GM10248 (cell line): ENCODE measurements at regions not wholly inside any gene's neighbourhood (a gene's known extent, or its start where the extent isn't known, plus 50 kb on each side); places are given as distances from the start of the nearest gene placed in this dataset.

Experiments
- CTCF ChIA-PET: fragments of 300-600 bp; sonication (Branson Sonifier 250); formaldehyde crosslinking; extraction: SDS; loops from one replicate; lab custom pipeline; 2021; ENCODE audit warnings: antibody characterized with exemption; lab: Yijun Ruan, JAX
- POLR2A ChIA-PET: fragments of 350-650 bp; sonication (Branson Sonifier 250); formaldehyde crosslinking; extraction: SDS; loops from one replicate; lab custom pipeline; 2020; ENCODE audit warnings: antibody characterized with exemption; lab: Yijun Ruan, JAX
- DNase-seq: peaks from one replicate; pipeline ENCODE4 v3.0.0; 2012; ENCODE audit errors: extremely low spot score
- TF ChIP-seq, protein P1 (sequence below): IDR thresholded peaks from 2 replicates; pipeline ENCODE4 v1.5.1; 2012; ENCODE audit warnings: mild to moderate bottlenecking, low read depth; ENCODE audit errors: extremely low read depth, missing control alignments, control extremely low read depth

DNA sequence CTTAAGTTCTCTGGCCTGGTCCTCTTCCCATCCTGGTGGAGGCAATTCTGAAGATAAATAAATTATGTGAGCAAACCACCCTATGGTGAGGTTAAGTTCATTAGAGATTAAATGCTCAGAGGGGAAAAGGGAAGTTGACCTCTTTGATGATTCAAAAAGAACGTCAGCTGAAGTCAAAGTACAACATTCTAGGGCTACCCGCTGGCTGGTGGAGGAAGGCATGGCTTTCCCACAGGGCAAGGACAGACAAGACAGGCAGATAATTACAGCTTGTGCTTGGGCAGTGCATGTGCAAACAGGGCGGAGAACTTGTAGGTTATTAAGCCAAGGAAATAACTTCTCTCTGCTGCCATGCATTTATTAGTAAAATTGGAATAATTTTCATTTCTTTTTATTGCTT lies 91.0 kb upstream of the SLC24A3 start:
- POLR2A ChIA-PET, result no interaction called here
- CTCF ChIA-PET, result interaction anchor here (1.3 kb wide), 1 partner anchor 9 kb away, joined by 3 read pairs; no protein-coding TSS in a partner anchor
- no peak for DNase-seq
- TF ChIP-seq, protein P1, sequence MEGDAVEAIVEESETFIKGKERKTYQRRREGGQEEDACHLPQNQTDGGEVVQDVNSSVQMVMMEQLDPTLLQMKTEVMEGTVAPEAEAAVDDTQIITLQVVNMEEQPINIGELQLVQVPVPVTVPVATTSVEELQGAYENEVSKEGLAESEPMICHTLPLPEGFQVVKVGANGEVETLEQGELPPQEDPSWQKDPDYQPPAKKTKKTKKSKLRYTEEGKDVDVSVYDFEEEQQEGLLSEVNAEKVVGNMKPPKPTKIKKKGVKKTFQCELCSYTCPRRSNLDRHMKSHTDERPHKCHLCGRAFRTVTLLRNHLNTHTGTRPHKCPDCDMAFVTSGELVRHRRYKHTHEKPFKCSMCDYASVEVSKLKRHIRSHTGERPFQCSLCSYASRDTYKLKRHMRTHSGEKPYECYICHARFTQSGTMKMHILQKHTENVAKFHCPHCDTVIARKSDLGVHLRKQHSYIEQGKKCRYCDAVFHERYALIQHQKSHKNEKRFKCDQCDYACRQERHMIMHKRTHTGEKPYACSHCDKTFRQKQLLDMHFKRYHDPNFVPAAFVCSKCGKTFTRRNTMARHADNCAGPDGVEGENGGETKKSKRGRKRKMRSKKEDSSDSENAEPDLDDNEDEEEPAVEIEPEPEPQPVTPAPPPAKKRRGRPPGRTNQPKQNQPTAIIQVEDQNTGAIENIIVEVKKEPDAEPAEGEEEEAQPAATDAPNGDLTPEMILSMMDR, result no peak

DNA sequence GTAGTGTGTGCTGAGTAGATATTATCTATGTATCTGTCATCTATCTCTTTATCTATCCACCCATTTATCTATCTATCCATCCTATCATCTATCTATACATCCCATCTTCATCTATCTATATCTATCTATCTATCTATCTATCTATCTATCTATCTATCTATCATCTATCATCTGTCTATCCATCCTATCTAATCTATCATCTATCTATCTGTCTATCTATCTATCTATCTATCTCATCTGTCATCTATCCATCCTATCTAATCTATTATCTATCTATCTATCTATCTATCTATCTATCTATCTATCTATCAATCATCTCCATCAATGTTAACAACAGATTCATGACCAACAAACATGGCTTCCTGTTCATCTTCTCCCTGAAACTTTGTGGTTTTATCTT lies 90.5 kb upstream of the SLC24A3 start:
- no peak for DNase-seq
- ChIA-PET CTCF (interaction anchor here (1.3 kb wide), 1 partner anchor 8 kb away, joined by 3 read pairs; no protein-coding TSS in a partner anchor), POLR2A (no interaction called here)
- TF ChIP-seq, protein P1, result no peak

DNA sequence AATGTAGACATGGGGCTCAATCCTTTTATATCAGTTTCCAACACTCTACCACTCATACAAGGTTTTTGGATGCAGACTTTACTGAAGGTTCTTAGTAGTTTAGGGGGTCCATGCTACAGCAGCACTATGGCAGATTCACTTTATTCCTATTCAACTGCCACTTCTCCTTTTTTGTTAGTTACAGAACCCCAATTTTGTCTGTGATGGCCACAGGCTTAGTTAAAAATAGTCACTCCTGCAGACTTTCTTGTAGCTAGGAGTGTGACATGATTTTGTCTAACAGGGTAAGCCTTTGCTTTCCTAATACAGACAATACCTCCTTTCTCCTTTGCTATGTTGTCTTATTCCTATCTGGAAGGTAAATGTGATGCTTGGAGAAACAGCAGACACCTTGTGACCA lies 90.0 kb upstream of the SLC24A3 start:
- no peak for DNase-seq
- TF ChIP-seq, protein P1, result no peak
- ChIA-PET POLR2A (no interaction called here), CTCF (no interaction called here)

DNA sequence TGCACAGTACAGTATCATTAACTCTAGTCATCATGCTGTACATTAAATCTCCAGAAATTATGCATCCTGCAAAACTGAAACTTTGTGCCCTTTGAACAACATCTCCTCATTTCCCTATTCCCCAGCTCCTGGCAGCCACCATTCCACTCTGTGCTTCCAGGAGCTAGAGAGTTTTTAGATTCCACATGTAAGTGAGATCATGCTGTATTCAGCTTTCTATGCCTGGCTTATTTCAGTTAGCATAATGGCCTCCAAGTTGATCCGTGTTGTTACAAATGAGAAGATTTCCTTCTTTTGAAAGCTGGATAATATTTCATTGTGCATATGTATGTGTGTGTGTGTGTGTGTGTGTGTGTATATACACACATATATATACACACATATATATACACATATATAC lies 86.9 kb upstream of the SLC24A3 start:
- ChIA-PET POLR2A (no interaction called here), CTCF (interaction anchor here (1.0 to 1.5 kb wide), 3 partner anchors 9 to 18 kb away, joined by 3 read pairs; no protein-coding TSS in a partner anchor)
- TF ChIP-seq, protein P1, result no peak
- DNase-seq, result no peak

DNA sequence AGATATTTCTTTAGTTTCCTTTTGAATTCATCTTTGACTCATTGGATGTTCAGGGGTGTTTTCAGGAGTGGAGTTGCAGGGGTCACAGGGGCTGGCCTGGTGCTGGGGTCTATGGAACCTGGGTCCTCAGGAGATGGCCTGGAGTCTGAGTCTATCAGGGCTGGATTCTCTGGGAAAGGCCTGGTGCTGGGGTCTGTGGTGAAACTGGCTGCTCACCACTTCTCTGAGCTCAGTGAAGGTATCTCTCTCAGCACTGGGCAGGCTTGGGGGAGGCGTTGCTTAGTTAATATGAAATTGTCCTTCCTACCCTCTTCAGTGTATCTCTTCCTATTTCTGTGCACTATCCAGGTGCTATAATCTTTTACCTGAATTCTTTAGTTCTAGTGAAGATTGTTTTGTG lies 83.1 kb upstream of the SLC24A3 start:
- ChIA-PET POLR2A (no interaction called here), CTCF (interaction anchor here (1.4 to 1.6 kb wide), 2 partner anchors 14 to 144 kb away, joined by 3 read pairs; no protein-coding TSS in a partner anchor)
- TF ChIP-seq, protein P1, result no peak
- DNase-seq, result no peak

DNA sequence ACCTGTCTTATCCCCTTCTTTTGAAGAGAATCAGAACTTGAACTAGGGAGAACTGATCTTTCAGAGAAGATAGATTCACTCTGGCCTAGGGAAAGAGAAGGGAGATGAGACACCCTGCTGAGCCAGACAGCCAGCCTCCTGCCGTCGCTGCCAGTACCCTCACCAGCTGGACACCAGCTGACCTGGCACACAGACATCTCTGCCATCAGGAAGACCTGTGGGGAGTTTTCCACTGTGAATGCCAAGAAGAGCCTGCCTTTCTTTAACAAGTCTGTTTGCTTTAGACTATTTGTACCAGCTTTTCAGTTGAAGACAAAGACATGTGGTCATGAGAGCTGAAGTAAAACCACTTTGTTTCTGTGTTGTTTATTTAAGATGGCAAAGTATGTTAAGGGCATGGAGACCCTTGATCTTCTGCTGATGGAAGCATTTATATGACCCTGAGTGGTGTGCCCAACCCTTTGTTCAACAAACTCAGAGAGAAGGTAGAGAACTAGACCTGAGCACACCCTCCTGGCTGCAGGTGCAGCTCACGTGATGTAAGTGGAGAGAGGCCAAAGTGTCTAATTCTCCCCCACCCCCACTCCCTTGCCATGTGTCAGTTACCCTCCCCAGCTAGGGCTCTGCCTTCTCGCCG lies 82.3 kb upstream of the SLC24A3 start:
- DNase-seq, result no peak
- POLR2A ChIA-PET, result no interaction called here
- CTCF ChIA-PET, result interaction anchor here (1.0 to 1.9 kb wide), 4 partner anchors 9 to 145 kb away, joined by 3 to 5 read pairs (median 3); no protein-coding TSS in a partner anchor
- TF ChIP-seq, protein P1, result no peak

DNA sequence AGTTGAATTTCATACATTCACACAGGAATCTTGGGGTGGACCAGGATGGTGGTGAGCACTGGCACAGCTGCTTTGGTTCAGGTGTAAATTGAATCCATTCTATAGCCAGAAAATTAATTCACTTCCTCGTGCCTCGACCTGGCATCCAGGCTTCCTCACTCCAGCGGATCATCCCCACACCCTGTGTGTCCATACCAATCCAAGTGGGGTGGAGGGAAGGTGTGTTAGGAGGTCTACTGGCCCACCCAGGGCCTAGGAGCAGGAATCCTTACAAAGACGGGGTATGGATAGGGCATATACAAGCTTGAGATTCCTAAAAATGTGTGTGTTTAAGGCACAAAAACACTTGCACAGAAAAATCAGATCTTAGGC lies 81.8 kb upstream of the SLC24A3 start:
- TF ChIP-seq, protein P1, result no peak
- ChIA-PET CTCF (interaction anchor here (1.0 to 1.9 kb wide), 3 partner anchors 9 to 146 kb away, joined by 3 to 5 read pairs (median 3); no protein-coding TSS in a partner anchor), POLR2A (no interaction called here)
- DNase-seq, result no peak
